Lung (tissue), 11 donors: ENCODE measurements at regions not wholly inside any gene's neighbourhood (a gene's known extent, or its start where the extent isn't known, plus 50 kb on each side); places are given as distances from the start of the nearest gene placed in this dataset.
"Not testable (repeated sequence)": the region's sequence is repeated elsewhere in the genome, so short reads cannot be mapped to it uniquely, and the experiment has no call there.

Experiments used
- ATAC-seq: fragments of 200-7000 bp; cut with Tn5 transposase; one replicate; pipeline ENCODE4 v1.9.1; 2020; ENCODE audit warnings: moderate number of reproducible peaks; ENCODE audit not compliant: insufficient read depth, low FRiP score
- DNase-seq, 3 donors: peaks; one replicate each; pipeline ENCODE4 v3.0.0-alpha.2; 2013 to 2017
- H3K27ac ChIP-seq, 2 donors: one replicate each; pipeline ENCODE4 v1.5.1; 2013; ENCODE audit warnings: mild to moderate bottlenecking in 2 of 2, moderate library complexity in 2 of 2, control low read depth in 1 of 2, inconsistent platforms in 1 of 2, low read depth in 1 of 2, low read length in 1 of 2
- H3K27me3 ChIP-seq, 3 donors: one replicate each; pipeline ENCODE4 v1.5.1; 2013; ENCODE audit warnings: low read length in 2 of 3; ENCODE audit not compliant: control insufficient read depth in 3 of 3, insufficient read depth in 3 of 3
- H3K36me3 ChIP-seq, 4 donors: one replicate each; pipeline ENCODE4 v1.5.1; 2013; ENCODE audit warnings: low read length in 4 of 4, mild to moderate bottlenecking in 1 of 4, moderate library complexity in 1 of 4; ENCODE audit not compliant: control insufficient read depth in 4 of 4, insufficient read depth in 4 of 4
- H3K4me1 ChIP-seq, 5 donors: one replicate each; pipeline ENCODE4 v1.5.1; 2013; ENCODE audit warnings: low read length in 5 of 5, mild to moderate bottlenecking in 2 of 5, moderate library complexity in 1 of 5; ENCODE audit not compliant: control insufficient read depth in 5 of 5, insufficient read depth in 5 of 5
- H3K4me3 ChIP-seq: one replicate; pipeline ENCODE4 v1.5.1; 2013; ENCODE audit warnings: mild to moderate bottlenecking, control low read depth, moderate library complexity
- H3K9ac ChIP-seq, 2 donors: one replicate each; pipeline ENCODE4 v1.5.1; 2013; ENCODE audit warnings: low read length in 2 of 2, control low read depth in 1 of 2; ENCODE audit not compliant: insufficient read depth in 1 of 2
- H3K9me3 ChIP-seq, 4 donors: one replicate each; pipeline ENCODE4 v1.5.1; 2013; ENCODE audit warnings: low read length in 3 of 4, mild to moderate bottlenecking in 1 of 4, moderate library complexity in 1 of 4; ENCODE audit not compliant: control insufficient read depth in 4 of 4, insufficient read depth in 3 of 4
- CTCF ChIP-seq: IDR thresholded peaks from 2 replicates; pipeline ENCODE4 v1.5.1; 2012; ENCODE audit warnings: mild to moderate bottlenecking; ENCODE audit errors: control extremely low read depth, extremely low read depth
- WGBS, 2 donors: extraction: QIAGEN DNeasy Blood & Tissue Kit; methylation state at CpG; one replicate each; pipeline ENCODE4 v1.1.7; 2013; 5-methylcytosine and 5-hydroxymethylcytosine counted together
- donor health status: control.
- donor health status: control.
- donor health status: Bipolar disorder and iron deficiency.
- donor health status: healthy.
- donor health status: DM: yes; HTN: yes; CAD: no.

- Histone ChIP-seq H3K9ac (no peak overlapping the region), H3K4me1 (no peaks in the 10 kb centered on the region), H3K36me3 (no peaks in the 10 kb centered on the region), H3K4me3 (no peak overlapping the region), H3K9me3 (no peaks in the 10 kb centered on the region), H3K27ac (no peak overlapping the region), H3K27me3 (no peaks in the 10 kb centered on the region)
- WGBS, 2 donors = 82 to 89% methylated on average over 6 of the region's 6 CpGs
- no peak for DNase-seq
- ATAC-seq = no peak
- no peak for TF ChIP-seq CTCF
Measured at GRCh38 chr12:60235261-60235660, 639.4 kb downstream of the SLC16A7 start.

- not testable (repeated sequence) for H3K27me3 ChIP-seq, ATAC-seq, H3K4me3 ChIP-seq, H3K9me3 ChIP-seq, H3K9ac ChIP-seq, DNase-seq, H3K4me1 ChIP-seq, H3K36me3 ChIP-seq, H3K27ac ChIP-seq
Measured at GRCh38 chr12:60236416-60236815, 640.6 kb downstream of the SLC16A7 start.

- no peak overlapping the region for H3K4me3 ChIP-seq
- no peaks in the 10 kb centered on the region for H3K36me3 ChIP-seq
- no peak for TF ChIP-seq CTCF
- H3K9ac ChIP-seq = no peak overlapping the region
- 92 to 94% methylated on average over 2 of the region's 2 CpGs for WGBS, 2 donors
- H3K9me3 ChIP-seq = no peaks in the 10 kb centered on the region
- no peak overlapping the region for H3K27ac ChIP-seq
- DNase-seq (no peak), ATAC-seq (no peak)
- H3K4me1 ChIP-seq = no peaks in the 10 kb centered on the region
- no peaks in the 10 kb centered on the region for H3K27me3 ChIP-seq
Measured at GRCh38 chr12:60240891-60241290, 645.1 kb downstream of the SLC16A7 start.

- TF ChIP-seq CTCF = no peak
- H3K9me3 ChIP-seq = no peaks in the 10 kb centered on the region
- no peaks in the 10 kb centered on the region for H3K27me3 ChIP-seq
- WGBS, 2 donors = 30 to 58% methylated on average over 3 of the region's 3 CpGs
- ATAC-seq = no peak
- H3K4me1 ChIP-seq = no peaks in the 10 kb centered on the region
- no peak for DNase-seq
- no peaks in the 10 kb centered on the region for H3K36me3 ChIP-seq
- no peak overlapping the region for H3K4me3 ChIP-seq
- no peak overlapping the region for H3K9ac ChIP-seq
- no peak overlapping the region for H3K27ac ChIP-seq
Measured at GRCh38 chr12:60251091-60251490, 655.3 kb downstream of the SLC16A7 start.
